GM12878 (cell line): ENCODE measurements at regions not wholly inside any gene's neighbourhood (a gene's known extent, or its start where the extent isn't known, plus 50 kb on each side); places are given as distances from the start of the nearest gene placed in this dataset.

ENCODE experiments used
- ATAC-seq: fragments of 200-7000 bp; cut with Tn5 transposase; 3 replicates; pipeline ENCODE4 v1.9.1; 2020; ENCODE audit warnings: mild to moderate bottlenecking, moderate library complexity
- BruUV-seq: library from RNA; stranded (reverse); fragments of 400-500 nt; replicated peaks from 2 replicates; lab custom pipeline; 2021; lab: Mats Ljungman, UMichigan
- CTCF ChIA-PET: fragments of 300-600 bp; sonication (Branson Sonifier 250); formaldehyde crosslinking; extraction: SDS; loops from one replicate; lab custom pipeline; 2021; ENCODE audit warnings: inconsistent platforms; lab: Yijun Ruan, JAX
- POLR2A ChIA-PET: fragments of 350-600 bp; formaldehyde crosslinking; extraction: SDS; loops from one replicate; lab custom pipeline; 2021; ENCODE audit warnings: inconsistent platforms; lab: Charles Lee
- RAD21 ChIA-PET: fragments of 300-600 bp; sonication (Branson Sonifier 250); formaldehyde crosslinking; loops from one replicate; lab custom pipeline; 2023; ENCODE audit warnings: antibody characterized with exemption; ENCODE audit not compliant: unreplicated experiment; lab: Charles Lee
- SMC1A ChIA-PET: fragments of 300-600 bp; sonication (Branson Sonifier 250); formaldehyde crosslinking; loops from one replicate; lab custom pipeline; 2023; ENCODE audit not compliant: unreplicated experiment, uncharacterized antibody; lab: Charles Lee
- DNase-seq: peaks from one replicate; pipeline ENCODE4 v3.0.0-alpha.2; 2011; ENCODE audit warnings: low read depth, low spot score
- FAIRE-seq: peaks from 3 replicates; lab custom pipeline; 2011; peaks lifted over from hg19 to GRCh38; lab: Jason Lieb, UNC
- H2AFZ ChIP-seq: 2 replicates; pipeline ENCODE4 v1.6.0; 2011; ENCODE audit warnings: low read depth, low read length, control low read depth; ENCODE audit not compliant: control insufficient read depth
- H3K27ac ChIP-seq: 2 replicates; pipeline ENCODE4 v1.5.1; 2011; ENCODE audit warnings: control low read depth; ENCODE audit not compliant: control insufficient read depth, insufficient read depth
- H3K27me3 ChIP-seq, 2 experiments: replicated peaks in 1 of 2; 2 replicates each; pipeline versions ENCODE4 v1.6.0 to v1.6.1; 2011; ENCODE audit warnings: low read length in 1 of 2; ENCODE audit not compliant: control insufficient read depth in 2 of 2, insufficient read depth in 2 of 2
- H3K36me3 ChIP-seq, 2 experiments: 2 replicates each; pipeline ENCODE4 v1.5.1; 2011; ENCODE audit warnings: low read length in 1 of 2; ENCODE audit not compliant: control insufficient read depth in 2 of 2, insufficient read depth in 2 of 2
- H3K4me1 ChIP-seq: 2 replicates; pipeline ENCODE4 v1.6.1; 2011; ENCODE audit warnings: mild to moderate bottlenecking, low read length, moderate library complexity, mixed read lengths; ENCODE audit not compliant: control insufficient read depth, insufficient read depth
- H3K4me2 ChIP-seq: 2 replicates; pipeline ENCODE4 v1.6.0; 2011; ENCODE audit warnings: control low read depth; ENCODE audit not compliant: control insufficient read depth, insufficient read depth
- H3K4me3 ChIP-seq: fragments of 200-600 bp; sonication (generic); 2 replicates; pipeline ENCODE4 v1.5.1; 2016
- H3K79me2 ChIP-seq: 2 replicates; pipeline ENCODE4 v1.6.0; 2011; ENCODE audit warnings: low read length; ENCODE audit not compliant: control insufficient read depth, insufficient read depth
- H3K9ac ChIP-seq: 2 replicates; pipeline ENCODE4 v1.8.0; 2011; ENCODE audit warnings: low read length, control low read depth, mixed read lengths; ENCODE audit not compliant: control insufficient read depth, insufficient read depth
- H3K9me3 ChIP-seq: replicated peaks from 3 replicates; pipeline ENCODE4 v1.5.1; 2011; ENCODE audit warnings: mild to moderate bottlenecking, low read length; ENCODE audit not compliant: control insufficient read depth, insufficient read depth
- H4K20me1 ChIP-seq: 2 replicates; pipeline ENCODE4 v1.6.0; 2011; ENCODE audit not compliant: control insufficient read depth, insufficient read depth
- EED ChIP-seq: sonication (generic); IDR thresholded peaks from 2 replicates; pipeline ENCODE4 v1.6.1; 2016; ENCODE audit warnings: antibody characterized with exemption, low read depth
- IKZF2 ChIP-seq, 2 experiments: fragments of 450-650 bp; IDR thresholded peaks; 2 replicates each; pipeline ENCODE4 v1.6.1; 2017; ENCODE audit warnings: mild to moderate bottlenecking in 2 of 2, moderate library complexity in 2 of 2
- KAT2A ChIP-seq: conservative IDR thresholded peaks from 2 replicates; pipeline ENCODE4 v1.6.1; 2011; ENCODE audit warnings: low read depth, low read length; ENCODE audit not compliant: control insufficient read depth
- NBN ChIP-seq: fragments of 450-650 bp; IDR thresholded peaks from 2 replicates; pipeline ENCODE4 v1.6.1; 2016
- PAX8 ChIP-seq: fragments of 450-650 bp; IDR thresholded peaks from 2 replicates; pipeline ENCODE4 v1.6.1; 2017; ENCODE audit warnings: mild to moderate bottlenecking, moderate library complexity
- REST ChIP-seq: IDR thresholded peaks from 2 replicates; pipeline ENCODE4 v1.6.1; 2012; ENCODE audit warnings: mild to moderate bottlenecking, low read depth, low read length
- ZBED1 ChIP-seq: IDR thresholded peaks from 2 replicates; pipeline ENCODE4 v1.6.1; 2016; ENCODE audit warnings: borderline replicate concordance
- WGBS: methylation state at CpG from one replicate; pipeline ENCODE4 v1.1.6; 2016; ENCODE audit warnings: low lambda C conversion rate; ENCODE audit not compliant: insufficient replicate concordance, insufficient coverage; ENCODE audit errors: missing lambda C conversion rate; 5-methylcytosine and 5-hydroxymethylcytosine counted together
- in situ Hi-C: fragments of 300-500 bp; cut with MboI; formaldehyde crosslinking; loops from 9 replicates; pipeline ENCODE4 v1.14.3; 2018; ENCODE audit warnings: mixed read lengths
- intact Hi-C: fragments of 100-400 bp; cut with micrococcal nuclease; formaldehyde crosslinking; loops from one replicate; pipeline ENCODE4 v1.14.2; 2022; ENCODE audit not compliant: unreplicated experiment

DNA sequence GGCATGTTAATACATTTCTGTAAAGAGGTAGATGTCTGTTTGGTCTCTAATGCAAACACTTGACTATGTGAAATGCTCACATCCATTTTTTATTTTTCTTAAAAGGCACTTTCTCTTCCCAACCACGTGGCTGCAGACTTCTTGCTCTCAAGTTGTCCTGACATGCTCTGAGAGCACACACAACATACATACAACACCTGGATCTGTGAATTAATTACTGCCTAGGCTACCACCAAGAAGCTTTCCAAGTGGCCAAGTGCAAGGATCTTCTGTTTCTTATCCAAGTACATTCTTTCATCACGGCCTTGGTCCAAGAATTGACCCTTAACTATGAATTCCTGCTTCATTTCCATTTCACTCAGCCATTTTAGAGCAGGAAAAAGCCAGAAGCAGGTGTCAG is 110.8 kb downstream of the SPRY1 start:
- H3K9ac ChIP-seq = no peak overlapping the region
- H3K79me2 ChIP-seq = no peaks in the 10 kb centered on the region
- in situ Hi-C loops = no loop called here
- H3K4me3 ChIP-seq = no peak overlapping the region
- ChIA-PET SMC1A (interaction anchor here (1.1 to 1.5 kb wide), 2 partner anchors 58 to 73 kb away, joined by 3 to 4 read pairs; no protein-coding TSS in a partner anchor), CTCF (no interaction called here)
- FAIRE-seq = no peak
- H2AFZ ChIP-seq = no peak overlapping the region
- TF ChIP-seq ZBED1 (no peak), NBN (no peak), EED (no peak), PAX8 (no peak), REST (no peak), IKZF2 (IDR thresholded peaks at IDR 0.05) (no peak), KAT2A (no peak)
- TF ChIP-seq, all 136 proteins: peak for 0
- no peaks in the 10 kb centered on the region for H3K4me1 ChIP-seq
- no TSS peak for BruUV-seq
- H3K27ac ChIP-seq = no peak overlapping the region
- POLR2A ChIA-PET = no interaction called here
- 9% methylated on average over 2 of the region's 2 CpGs for WGBS
- intact Hi-C loops = no loop called here
- RAD21 ChIA-PET = no interaction called here
- ATAC-seq (no peak), DNase-seq (no peak)
- no peak overlapping the region for H3K4me2 ChIP-seq
- no peaks in the 10 kb centered on the region; a peak in 1 of 4 replicates for H3K27me3 ChIP-seq
- H3K9me3 ChIP-seq = no peaks in the 10 kb centered on the region
- H3K36me3 ChIP-seq = no peaks in the 10 kb centered on the region
- no peaks in the 10 kb centered on the region for H4K20me1 ChIP-seq
